Psoas muscle (tissue), 7 donors: ENCODE measurements at regions not wholly inside any gene's neighbourhood (a gene's known extent, or its start where the extent isn't known, plus 50 kb on each side); places are given as distances from the start of the nearest gene placed in this dataset.

Experiments
- ATAC-seq, 4 donors: fragments of 200-7000 bp; cut with Tn5 transposase; one replicate each; pipeline ENCODE4 v1.9.1; 2020; ENCODE audit warnings: moderate library complexity in 3 of 4, mild to moderate bottlenecking in 2 of 4
- DNase-seq, 2 donors: peaks; one replicate each; pipeline ENCODE4 v3.0.0-alpha.2; 2020
- H3K27ac ChIP-seq: fragments of 200-600 bp; one replicate; pipeline ENCODE4 v1.8.0; 2022
- H3K27me3 ChIP-seq, 3 donors: fragments of 200-600 bp in 1 of 3; one replicate each; pipeline versions ENCODE4 v1.6.1 to v1.8.0; 2013 to 2022; ENCODE audit warnings: low read length in 2 of 3, mild to moderate bottlenecking in 2 of 3, moderate library complexity in 1 of 3; ENCODE audit not compliant: insufficient read depth in 3 of 3
- H3K36me3 ChIP-seq, 2 donors: fragments of 200-600 bp in 1 of 2; one replicate each; pipeline versions ENCODE4 v1.6.1 to v1.8.0; 2013 to 2022; ENCODE audit warnings: low read depth in 1 of 2, mild to moderate bottlenecking in 1 of 2, moderate library complexity in 1 of 2; ENCODE audit not compliant: insufficient read depth in 1 of 2
- H3K4me1 ChIP-seq: fragments of 200-600 bp; one replicate; pipeline ENCODE4 v1.8.0; 2022
- H3K4me3 ChIP-seq: fragments of 200-600 bp; one replicate; pipeline ENCODE4 v1.8.0; 2022; ENCODE audit warnings: mild to moderate bottlenecking
- H3K9me3 ChIP-seq: fragments of 200-600 bp; one replicate; pipeline ENCODE4 v1.8.0; 2022
- CTCF ChIP-seq: fragments of 200-600 bp; IDR thresholded peaks from one replicate; pipeline ENCODE4 v1.8.0; 2022; ENCODE audit warnings: antibody characterized with exemption
- WGBS, 3 donors: extraction: QIAGEN DNeasy Blood & Tissue Kit; methylation state at CpG; one replicate each; pipeline versions ENCODE4 v1.1.6 to v1.1.7; 2013; 5-methylcytosine and 5-hydroxymethylcytosine counted together
- intact Hi-C, 2 donors: fragments of 100-400 bp; cut with DNase I; formaldehyde crosslinking; loops; one replicate each; pipeline versions ENCODE4 v1.11.0 to v1.14.2; 2022
- donor health status: healthy with polysubstance abuse.
- donor health status: DM: no; HTN: no; CAD: no; lungs with moderate emphysema.
- donor health status: Bipolar disorder and iron deficiency.
- donor health status: healthy.
- donor health status: DM: yes; HTN: yes; CAD: no.
- donor health status: DM: no; HTN: no; CAD: no.
- donor health status: DM: yes; HTN: yes; CAD: no.

GRCh38 chr5:5941486-5941885 is 436.9 kb downstream of the MED10 start:
- 62 to 69% (median 67%) methylated on average over 5 of the region's 5 CpGs for WGBS, 3 donors
- Histone ChIP-seq H3K36me3 (no peaks in the 10 kb centered on the region), H3K4me1 (no peaks in the 10 kb centered on the region), H3K27ac (no peak overlapping the region), H3K4me3 (no peak overlapping the region), H3K27me3 (peaks cover 0 to 4% (median 2%) of the 10 kb centered on the region in 3 donors), H3K9me3 (no peaks in the 10 kb centered on the region)
- TF ChIP-seq CTCF: no peak
- no peak for DNase-seq
- intact Hi-C loops: no loop called here
- ATAC-seq: no peak

- H3K9me3 ChIP-seq: no peaks in the 10 kb centered on the region
- TF ChIP-seq CTCF: no peak
- DNase-seq: no peak
- 76 to 81% (median 77%) methylated on average over 5 of the region's 5 CpGs for WGBS, 3 donors
- no peak overlapping the region for H3K4me3 ChIP-seq
- peaks cover 0 to 4% (median 2%) of the 10 kb centered on the region in 3 donors for H3K27me3 ChIP-seq
- H3K4me1 ChIP-seq: no peaks in the 10 kb centered on the region
- H3K36me3 ChIP-seq: no peaks in the 10 kb centered on the region
- ATAC-seq: no peak
- no peak overlapping the region for H3K27ac ChIP-seq
- intact Hi-C loops: no loop called here
Observed at GRCh38 chr5:5939759-5940370, 438.5 kb downstream of the MED10 start.

GRCh38 chr5:5933651-5934050 is 444.7 kb downstream of the MED10 start:
- intact Hi-C loops: no loop called here
- ATAC-seq (no peak), DNase-seq (no peak)
- WGBS, 3 donors: 61 to 70% (median 62%) methylated on average over 3 of the region's 3 CpGs
- peaks cover 2 to 4% (median 3%) of the 10 kb centered on the region in 3 donors for H3K27me3 ChIP-seq
- H3K4me1 ChIP-seq: no peaks in the 10 kb centered on the region
- H3K4me3 ChIP-seq: no peak overlapping the region
- H3K9me3 ChIP-seq: no peaks in the 10 kb centered on the region
- H3K27ac ChIP-seq: no peak overlapping the region
- TF ChIP-seq CTCF: no peak
- no peaks in the 10 kb centered on the region for H3K36me3 ChIP-seq

GRCh38 chr5:5932824-5933223 is 445.5 kb downstream of the MED10 start:
- H3K4me3 ChIP-seq: no peak overlapping the region
- TF ChIP-seq CTCF: no peak
- no peak overlapping the region for H3K27ac ChIP-seq
- H3K36me3 ChIP-seq: no peaks in the 10 kb centered on the region
- no peaks in the 10 kb centered on the region for H3K4me1 ChIP-seq
- 79 to 80% (median 80%) methylated on average over 5 of the region's 5 CpGs for WGBS, 3 donors
- intact Hi-C loops: no loop called here
- H3K9me3 ChIP-seq: no peaks in the 10 kb centered on the region
- no peak for DNase-seq
- H3K27me3 ChIP-seq: peaks cover 2 to 4% (median 3%) of the 10 kb centered on the region in 3 donors
- ATAC-seq: no peak

GRCh38 chr5:5930561-5930960 is 447.8 kb downstream of the MED10 start:
- no peaks in the 10 kb centered on the region for H3K4me1 ChIP-seq
- H3K4me3 ChIP-seq: no peak overlapping the region
- no peak overlapping the region for H3K27ac ChIP-seq
- no peaks in the 10 kb centered on the region for H3K9me3 ChIP-seq
- ATAC-seq (no peak), DNase-seq (no peak)
- intact Hi-C loops: no loop called here
- 86 to 92% (median 87%) methylated on average over 2 of the region's 2 CpGs for WGBS, 3 donors
- no peak for TF ChIP-seq CTCF
- peaks cover 0 to 3% (median 2%) of the 10 kb centered on the region in 3 donors for H3K27me3 ChIP-seq
- no peaks in the 10 kb centered on the region for H3K36me3 ChIP-seq
